ENCODE measurements at regions not wholly inside any gene's neighbourhood (a gene's known extent, or its start where the extent isn't known, plus 50 kb on each side); places are given as distances from the start of the nearest gene placed in this dataset.

- H3K4me3 ChIP-seq (ENCODE audit: low read length) = peak overlapping the region; percentile 57; the same call in 1 of the 2 replicates
- TF ChIP-seq ZNF274 (IDR thresholded peaks at IDR 0.05; ENCODE audit: low read depth, low read length) = no peak
Measured at GRCh38 chr11:86193297-86194095, 51.1 kb upstream of the EED start.

GRCh38 chr11:86192519-86193257 lies 51.9 kb upstream of the EED start:
- no peak overlapping the region for H3K4me3 ChIP-seq (ENCODE audit: low read length)
- no peak for TF ChIP-seq ZNF274 (IDR thresholded peaks at IDR 0.05; ENCODE audit: low read depth, low read length)

GRCh38 chr11:86191874-86192273 lies 52.7 kb upstream of the EED start:
- no peak overlapping the region for H3K4me3 ChIP-seq (ENCODE audit: low read length)
- no peak for TF ChIP-seq ZNF274 (IDR thresholded peaks at IDR 0.05; ENCODE audit: low read depth, low read length)

GRCh38 chr11:86187027-86187426 lies 57.5 kb upstream of the EED start:
- no peak overlapping the region for H3K4me3 ChIP-seq (ENCODE audit: low read length)
- TF ChIP-seq ZNF274 (IDR thresholded peaks at IDR 0.05; ENCODE audit: low read depth, low read length) = no peak

GRCh38 chr11:86186386-86186785 lies 58.2 kb upstream of the EED start:
- no peak for TF ChIP-seq ZNF274 (IDR thresholded peaks at IDR 0.05; ENCODE audit: low read depth, low read length)

GRCh38 chr11:86185381-86185750 lies 59.2 kb upstream of the EED start:
- no peak for TF ChIP-seq ZNF274 (IDR thresholded peaks at IDR 0.05; ENCODE audit: low read depth, low read length)
- no peak overlapping the region for H3K4me3 ChIP-seq (ENCODE audit: low read length)

More at GRCh38 chr11:86186386-86186785, 58.2 kb upstream of the EED start:
- no peak overlapping the region for H3K4me3 ChIP-seq (ENCODE audit: low read length)

GRCh38 chr11:86184728-86185380 lies 59.7 kb upstream of the EED start:
- H3K4me3 ChIP-seq (ENCODE audit: low read length) = no peak overlapping the region
- no peak for TF ChIP-seq ZNF274 (IDR thresholded peaks at IDR 0.05; ENCODE audit: low read depth, low read length)

GRCh38 chr11:86183694-86184093 lies 60.9 kb upstream of the EED start:
- TF ChIP-seq ZNF274 (IDR thresholded peaks at IDR 0.05; ENCODE audit: low read depth, low read length) = no peak
- H3K4me3 ChIP-seq (ENCODE audit: low read length) = no peak overlapping the region

- no peak for TF ChIP-seq ZNF274 (IDR thresholded peaks at IDR 0.05; ENCODE audit: low read depth, low read length)
- H3K4me3 ChIP-seq (ENCODE audit: low read length) = no peak overlapping the region
Measured at GRCh38 chr11:86182976-86183584, 61.5 kb upstream of the EED start.

- TF ChIP-seq ZNF274 (IDR thresholded peaks at IDR 0.05; ENCODE audit: low read depth, low read length) = no peak
Measured at GRCh38 chr11:86181379-86181778, 63.2 kb upstream of the EED start.

GRCh38 chr11:86180851-86181250 lies 63.7 kb upstream of the EED start:
- no peak overlapping the region for H3K4me3 ChIP-seq (ENCODE audit: low read length)
- TF ChIP-seq ZNF274 (IDR thresholded peaks at IDR 0.05; ENCODE audit: low read depth, low read length) = no peak

More at GRCh38 chr11:86181379-86181778, 63.2 kb upstream of the EED start:
- H3K4me3 ChIP-seq (ENCODE audit: low read length) = no peak overlapping the region

GRCh38 chr11:86180423-86180822 lies 64.1 kb upstream of the EED start:
- TF ChIP-seq ZNF274 (IDR thresholded peaks at IDR 0.05; ENCODE audit: low read depth, low read length) = no peak
- H3K4me3 ChIP-seq (ENCODE audit: low read length) = no peak overlapping the region

GRCh38 chr11:86179646-86180064 lies 64.9 kb upstream of the EED start:
- no peak for TF ChIP-seq ZNF274 (IDR thresholded peaks at IDR 0.05; ENCODE audit: low read depth, low read length)
- H3K4me3 ChIP-seq (ENCODE audit: low read length) = no peak overlapping the region

- H3K4me3 ChIP-seq (ENCODE audit: low read length) = no peak overlapping the region
- TF ChIP-seq ZNF274 (IDR thresholded peaks at IDR 0.05; ENCODE audit: low read depth, low read length) = no peak
Measured at GRCh38 chr11:86177302-86177701, 67.3 kb upstream of the EED start.
